ENCODE measurements at regions not wholly inside any gene's neighbourhood (a gene's known extent, or its start where the extent isn't known, plus 50 kb on each side); places are given as distances from the start of the nearest gene placed in this dataset.

- TF ChIP-seq, protein P1, sequence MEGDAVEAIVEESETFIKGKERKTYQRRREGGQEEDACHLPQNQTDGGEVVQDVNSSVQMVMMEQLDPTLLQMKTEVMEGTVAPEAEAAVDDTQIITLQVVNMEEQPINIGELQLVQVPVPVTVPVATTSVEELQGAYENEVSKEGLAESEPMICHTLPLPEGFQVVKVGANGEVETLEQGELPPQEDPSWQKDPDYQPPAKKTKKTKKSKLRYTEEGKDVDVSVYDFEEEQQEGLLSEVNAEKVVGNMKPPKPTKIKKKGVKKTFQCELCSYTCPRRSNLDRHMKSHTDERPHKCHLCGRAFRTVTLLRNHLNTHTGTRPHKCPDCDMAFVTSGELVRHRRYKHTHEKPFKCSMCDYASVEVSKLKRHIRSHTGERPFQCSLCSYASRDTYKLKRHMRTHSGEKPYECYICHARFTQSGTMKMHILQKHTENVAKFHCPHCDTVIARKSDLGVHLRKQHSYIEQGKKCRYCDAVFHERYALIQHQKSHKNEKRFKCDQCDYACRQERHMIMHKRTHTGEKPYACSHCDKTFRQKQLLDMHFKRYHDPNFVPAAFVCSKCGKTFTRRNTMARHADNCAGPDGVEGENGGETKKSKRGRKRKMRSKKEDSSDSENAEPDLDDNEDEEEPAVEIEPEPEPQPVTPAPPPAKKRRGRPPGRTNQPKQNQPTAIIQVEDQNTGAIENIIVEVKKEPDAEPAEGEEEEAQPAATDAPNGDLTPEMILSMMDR (IDR thresholded peaks at IDR 0.05): no peak
- no peak for TF ChIP-seq POLR2AphosphoS5 (IDR thresholded peaks at IDR 0.05)
Observed at GRCh38 chr14:42140831-42141279, 534.2 kb downstream of the LRFN5 start.
